GM18870 (cell line): ENCODE measurements at regions not wholly inside any gene's neighbourhood (a gene's known extent, or its start where the extent isn't known, plus 50 kb on each side); places are given as distances from the start of the nearest gene placed in this dataset.
"Not testable (repeated sequence)": the region's sequence is repeated elsewhere in the genome, so short reads cannot be mapped to it uniquely, and the experiment has no call there.

Experiments used
- ATAC-seq: cut with Tn5 transposase; IDR thresholded peaks from one replicate; pipeline ENCODE4 v1.9.1; 2021; ENCODE audit warnings: moderate library complexity; ENCODE audit not compliant: unreplicated experiment

DNA sequence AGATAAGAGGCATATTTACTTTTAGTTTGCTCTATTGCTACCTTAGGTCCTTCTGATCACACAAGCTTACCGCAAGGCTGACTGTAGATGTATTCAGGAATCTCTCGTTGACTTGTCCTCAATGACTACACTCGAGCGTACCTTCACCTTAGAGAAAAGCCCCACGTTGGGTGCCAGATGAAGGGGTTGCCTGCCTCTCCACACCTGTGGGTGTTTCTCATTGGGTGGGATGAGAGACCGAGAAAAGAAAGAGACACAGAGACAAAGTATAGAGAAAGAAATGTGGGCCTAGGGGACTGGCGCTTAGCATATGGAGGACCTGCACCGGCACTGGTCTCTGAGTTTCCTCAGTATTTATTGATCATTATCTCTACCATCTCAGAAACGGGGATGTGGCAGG, 51.8 kb downstream of the ASCL4 start:
- ATAC-seq, result no peak

DNA sequence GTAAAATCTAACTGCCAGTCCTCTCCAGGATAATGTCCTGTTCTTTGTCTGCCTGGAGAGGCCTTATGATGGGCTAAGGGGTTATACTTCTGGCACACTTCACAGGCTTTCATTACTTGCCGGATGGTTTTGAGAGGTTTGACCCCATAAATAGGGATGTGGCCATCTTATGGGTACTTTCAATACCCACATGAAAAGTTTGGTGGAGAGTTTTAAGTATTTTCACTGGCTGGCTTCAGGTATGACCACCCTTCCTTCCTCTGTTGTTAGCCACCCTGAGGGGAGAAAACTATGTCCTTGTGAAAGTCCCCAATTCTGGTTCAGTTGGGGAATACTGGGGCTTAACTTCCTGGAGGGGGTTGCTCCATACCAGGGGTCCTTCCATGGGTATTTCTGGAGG, 54.8 kb downstream of the ASCL4 start:
- ATAC-seq, result no peak

DNA sequence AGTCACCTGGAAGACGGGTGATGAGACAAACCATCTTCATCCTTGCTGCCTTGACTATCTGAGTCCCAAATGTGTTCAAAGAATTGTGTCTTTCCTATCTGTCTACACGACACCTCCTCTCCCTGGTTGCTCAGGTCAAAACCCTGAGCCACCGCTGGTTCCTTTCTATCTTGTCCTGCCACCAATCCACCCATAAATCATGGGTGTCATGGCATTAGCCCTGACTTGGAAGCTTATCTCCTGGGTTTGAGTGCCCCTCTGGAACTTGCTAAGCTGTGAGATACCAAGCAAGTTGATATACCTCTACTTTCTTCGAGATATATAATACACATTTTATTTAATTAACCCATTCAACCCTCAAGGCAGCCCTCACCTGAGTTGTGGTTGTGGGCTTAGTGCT, 57.9 kb downstream of the ASCL4 start:
- ATAC-seq, result no peak

DNA sequence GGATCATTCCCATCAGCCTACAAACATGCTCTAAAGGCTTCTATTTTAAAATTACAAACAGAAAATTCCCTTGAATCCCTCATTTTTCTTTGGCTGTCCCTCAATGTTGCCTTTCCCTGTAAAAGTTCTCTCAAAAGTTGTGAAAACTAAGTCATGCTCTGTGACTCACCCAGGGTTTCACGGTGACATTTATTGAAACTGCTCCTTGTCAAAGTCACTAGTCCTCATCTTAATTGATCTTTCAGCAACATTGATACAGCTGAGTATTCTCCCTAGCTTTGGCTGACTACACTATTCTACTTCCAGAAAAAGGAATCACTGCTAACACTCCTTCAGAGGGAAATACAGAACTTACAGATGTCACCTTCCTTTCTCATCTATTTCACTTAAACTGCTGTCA, 65.7 kb downstream of the ASCL4 start:
- ATAC-seq, result no peak

DNA sequence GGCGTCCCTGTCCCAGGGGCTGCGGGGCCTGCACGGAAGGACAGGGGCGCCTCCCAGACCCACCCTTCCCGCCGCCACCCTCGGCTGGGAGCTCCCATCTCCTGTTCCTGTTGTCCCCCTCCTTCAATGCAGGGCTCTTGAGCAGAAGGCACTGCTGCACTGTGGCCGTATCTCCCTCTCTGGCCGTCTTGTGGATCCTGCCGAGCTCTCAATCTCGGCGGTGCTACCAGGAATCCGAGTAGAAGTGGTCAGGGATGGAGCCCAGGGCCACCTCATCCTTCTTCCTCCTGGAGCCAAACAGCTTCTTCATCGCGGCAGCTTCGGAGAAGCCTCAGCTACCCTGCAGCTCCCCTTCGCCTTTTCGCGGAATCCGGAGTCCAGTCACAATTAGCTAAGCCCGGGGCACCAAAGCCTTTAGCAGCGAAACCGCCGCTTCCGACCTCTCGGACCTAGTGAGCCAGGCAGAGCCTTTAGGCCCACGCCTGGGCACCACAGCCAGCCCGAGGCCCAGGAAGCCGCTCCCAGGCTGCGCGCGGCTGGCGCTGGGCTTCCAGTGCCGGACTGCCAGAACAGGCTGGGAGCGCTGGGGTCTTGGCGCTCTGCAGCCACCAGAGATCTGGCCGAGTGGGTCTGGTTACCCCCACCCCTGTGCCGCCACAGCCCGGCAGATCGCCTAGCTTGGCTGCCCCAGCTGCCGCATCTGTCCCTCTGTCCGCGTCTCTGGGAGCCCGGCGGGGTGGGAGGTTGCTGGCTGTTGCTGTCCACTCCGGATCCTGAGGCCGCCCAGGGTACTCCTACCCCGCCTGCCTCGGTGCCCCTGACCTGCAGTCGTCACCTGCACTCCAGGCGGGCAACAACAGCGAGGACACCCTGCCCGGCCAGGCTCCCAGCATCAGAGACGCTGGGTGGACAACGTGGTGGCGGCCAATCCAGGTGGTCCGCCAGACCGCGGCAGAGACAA, 69.1 kb downstream of the ASCL4 start:
- ATAC-seq, result no peak

DNA sequence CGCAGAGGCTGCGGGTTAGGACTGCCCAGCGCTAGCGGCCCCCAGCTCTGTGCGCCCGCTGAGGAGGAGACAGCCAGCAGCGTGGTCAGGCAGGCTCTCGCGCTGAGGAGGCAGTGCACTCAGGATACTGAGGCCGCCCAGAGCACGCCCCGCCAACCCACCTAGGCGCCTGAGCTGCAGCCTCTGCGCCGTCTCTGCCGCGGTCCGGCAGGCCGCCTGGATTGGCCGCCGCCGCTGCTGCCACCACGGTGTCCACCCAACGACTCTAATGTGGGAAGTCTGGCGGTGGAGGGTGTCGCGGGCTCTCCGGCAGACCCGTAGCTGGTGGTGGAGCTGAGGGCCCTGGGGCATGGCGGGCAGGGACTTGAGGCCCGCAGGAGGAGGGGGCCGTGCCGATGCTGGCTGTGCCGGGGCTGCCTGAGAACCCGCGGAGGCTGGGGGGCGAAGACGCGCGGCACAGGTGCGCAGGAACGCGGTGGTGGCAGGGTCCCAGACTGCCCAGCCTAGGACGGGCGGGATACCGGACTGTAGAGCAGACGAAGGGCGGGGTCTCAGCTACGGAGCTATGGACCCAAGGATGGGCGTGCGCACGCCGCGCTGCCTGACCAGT, 69.9 kb downstream of the ASCL4 start:
- no peak for ATAC-seq

DNA sequence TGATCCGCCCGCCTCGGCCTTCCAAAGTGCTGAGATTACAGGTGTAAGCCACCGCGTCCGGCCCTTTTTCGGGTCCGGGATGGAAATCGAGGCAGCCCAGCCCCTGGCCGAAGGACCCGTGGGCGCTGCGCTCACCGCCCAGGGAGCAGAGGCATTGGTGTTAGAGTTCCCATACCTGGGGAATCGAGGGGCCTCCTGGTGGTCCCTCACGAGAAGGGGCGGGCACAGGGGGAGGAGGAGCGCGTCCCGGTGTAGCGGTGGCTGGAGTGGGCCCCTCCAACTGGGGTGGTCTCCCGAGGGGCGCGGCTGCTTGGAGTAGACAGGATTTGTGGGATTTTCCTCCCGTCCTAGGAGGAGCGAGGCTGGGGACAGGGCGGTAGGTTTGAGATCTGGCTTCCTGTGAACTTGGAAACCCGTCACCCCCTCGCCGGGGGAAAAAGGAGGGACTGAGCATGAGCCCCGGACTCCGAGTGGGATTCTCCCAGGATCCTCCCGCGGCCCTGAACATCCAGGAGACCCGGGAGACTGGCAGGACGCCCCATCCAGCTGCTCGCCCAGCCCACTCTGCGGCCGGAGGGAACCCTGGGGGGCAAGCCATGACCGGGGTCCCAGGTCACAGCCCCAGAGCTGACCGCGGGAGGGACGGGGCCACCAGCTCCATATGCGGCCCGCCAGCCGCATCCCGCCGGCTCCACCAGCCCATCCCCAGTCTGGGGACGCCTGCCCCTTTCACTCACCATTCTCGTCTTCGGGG, 70.9 kb downstream of the ASCL4 start:
- ATAC-seq, result no peak

DNA sequence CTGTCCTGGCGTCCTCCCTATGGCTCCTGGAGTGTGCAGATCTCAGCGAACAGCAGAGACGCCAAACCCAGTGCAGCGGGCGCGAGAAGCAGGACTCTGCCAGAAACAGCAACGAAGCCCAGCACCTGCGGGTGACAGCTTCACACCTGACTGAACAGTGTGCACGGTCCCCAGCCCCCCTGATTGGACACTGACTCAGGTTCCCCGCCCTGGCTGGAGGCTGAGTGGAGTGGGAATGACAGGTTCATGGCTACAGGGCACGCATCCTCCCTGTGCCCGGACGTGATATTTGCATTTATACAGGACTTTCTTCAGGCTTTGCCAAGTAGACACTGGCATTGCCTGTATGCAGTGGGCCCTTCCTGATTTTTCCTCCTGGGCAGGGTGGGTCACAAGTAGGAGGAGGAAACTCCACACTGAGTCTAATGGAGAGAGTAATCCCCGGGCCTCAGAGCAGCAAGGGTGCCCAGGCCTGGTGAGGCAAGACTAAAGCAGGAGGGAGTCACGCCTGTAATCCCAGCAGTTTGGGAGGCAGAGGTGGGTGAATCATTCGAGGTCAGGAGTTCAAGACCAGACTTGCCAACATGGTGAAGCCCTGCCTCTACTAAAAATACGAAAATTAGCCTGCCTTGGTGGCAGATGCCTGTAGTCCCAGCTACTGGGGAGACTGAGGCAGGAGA, 71.6 kb downstream of the ASCL4 start:
- no peak for ATAC-seq

DNA sequence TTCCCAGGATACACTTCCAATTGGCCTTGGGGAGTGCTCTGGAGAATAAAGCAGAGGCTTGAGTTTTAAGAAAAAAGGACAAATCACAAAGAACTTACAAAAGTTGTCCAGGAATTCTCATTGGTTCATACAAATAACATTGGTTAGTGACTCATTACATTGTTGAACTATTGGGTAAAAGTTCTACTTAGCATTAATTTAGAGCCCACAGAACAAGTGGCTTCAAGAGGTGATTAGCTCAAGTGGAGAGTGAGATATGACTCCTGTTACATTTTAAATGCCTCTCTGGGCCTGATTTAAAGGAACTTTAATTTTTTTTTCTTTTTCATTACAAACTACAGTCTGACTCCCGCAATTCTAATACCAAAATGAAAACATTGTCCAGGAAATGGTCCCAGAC, 72.9 kb downstream of the ASCL4 start:
- ATAC-seq, result no peak

DNA sequence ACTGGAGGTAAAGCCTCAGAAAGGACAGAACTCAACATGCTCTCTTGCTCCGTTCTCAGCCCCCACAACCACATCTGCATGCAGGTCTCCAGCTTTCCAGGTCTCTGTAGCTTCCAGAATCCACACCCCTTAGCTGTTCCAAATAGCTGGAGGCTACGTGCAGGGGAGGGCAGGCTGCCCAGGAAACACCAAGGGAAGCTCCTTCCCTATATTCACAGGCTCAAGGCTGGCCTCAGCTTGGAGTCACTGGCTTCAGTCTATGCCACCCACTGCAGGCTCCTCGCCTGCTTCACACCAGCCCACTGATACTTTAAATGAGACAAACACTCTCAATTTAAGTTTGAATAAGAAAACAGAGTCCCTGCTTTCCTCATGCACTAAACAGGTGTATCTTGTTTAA, 73.3 kb downstream of the ASCL4 start:
- no peak for ATAC-seq

DNA sequence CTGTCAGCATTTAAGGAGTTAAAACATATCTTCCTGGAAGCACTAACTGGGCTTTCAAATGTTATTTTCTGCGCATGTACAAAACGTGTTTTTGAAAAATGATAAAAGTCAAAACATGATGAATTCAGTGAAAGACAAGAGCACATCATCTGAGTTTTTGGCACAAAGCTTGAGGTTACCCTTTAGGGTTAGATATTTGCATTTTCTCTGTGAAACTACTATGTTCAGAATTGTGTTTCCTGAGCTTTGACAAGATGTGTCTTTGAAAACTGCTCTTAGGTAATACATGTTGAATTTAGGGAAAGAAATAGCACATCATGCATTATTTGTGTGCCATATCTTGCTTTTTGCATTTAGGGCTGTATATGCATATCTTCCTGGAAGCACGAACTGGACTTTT, 79.0 kb downstream of the ASCL4 start:
- ATAC-seq, result no peak

DNA sequence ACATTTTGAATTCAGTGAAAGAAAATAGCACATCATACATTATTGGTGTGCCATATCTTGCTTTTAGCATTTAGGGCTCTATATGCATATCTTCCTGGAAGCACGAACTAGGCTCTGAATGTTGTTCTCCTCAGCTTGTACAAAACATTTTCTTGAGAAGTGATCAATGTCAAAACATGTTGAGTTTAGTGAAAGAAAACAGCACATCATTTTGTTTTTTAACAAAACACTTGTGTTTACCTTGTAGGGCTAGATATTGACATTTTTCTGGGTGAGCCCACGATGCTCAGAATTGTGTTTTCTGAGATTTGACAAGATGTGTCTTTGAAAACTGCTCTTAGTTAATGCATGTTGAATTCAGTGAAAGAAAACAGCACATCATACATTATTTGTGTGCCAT, 81.0 kb downstream of the ASCL4 start:
- no peak for ATAC-seq

DNA sequence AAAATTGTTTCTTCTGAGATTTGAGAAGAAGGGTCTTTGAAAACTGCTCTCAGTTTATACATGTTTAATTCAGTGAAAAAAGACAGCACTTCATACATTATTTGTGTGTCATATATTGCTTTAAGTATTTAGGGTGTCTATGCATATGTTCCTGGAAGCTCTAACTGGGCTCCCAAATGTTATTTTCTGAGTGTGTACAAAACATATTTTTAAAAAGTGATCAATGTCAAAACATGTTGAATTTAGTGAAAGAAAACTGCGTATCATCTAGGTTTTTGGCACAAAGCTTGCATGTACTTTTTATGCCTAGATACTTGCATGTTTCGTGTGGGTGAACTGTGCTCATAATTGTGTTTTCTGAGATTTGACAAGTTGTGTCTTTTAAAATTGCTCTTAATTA, 81.6 kb downstream of the ASCL4 start:
- ATAC-seq, result no peak

DNA sequence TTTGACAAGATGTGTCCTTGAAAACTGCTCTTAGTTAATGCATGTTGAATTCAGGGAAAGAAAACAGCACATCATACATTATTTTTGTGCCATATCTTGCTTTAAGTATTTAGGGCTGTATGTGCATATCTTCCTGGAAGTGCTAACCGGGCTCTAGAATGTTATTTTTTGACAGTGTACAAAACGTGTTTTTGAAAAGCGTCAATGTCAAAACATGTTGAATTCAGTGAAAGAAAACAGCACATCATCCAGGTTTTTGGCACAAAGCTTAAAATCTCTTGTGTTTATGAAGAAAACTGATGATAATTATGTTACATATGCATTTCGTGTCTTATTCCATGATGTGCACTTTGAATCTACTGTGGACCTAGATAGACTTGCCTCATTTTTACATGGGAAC, 82.7 kb downstream of the ASCL4 start:
- ATAC-seq, result no peak

DNA sequence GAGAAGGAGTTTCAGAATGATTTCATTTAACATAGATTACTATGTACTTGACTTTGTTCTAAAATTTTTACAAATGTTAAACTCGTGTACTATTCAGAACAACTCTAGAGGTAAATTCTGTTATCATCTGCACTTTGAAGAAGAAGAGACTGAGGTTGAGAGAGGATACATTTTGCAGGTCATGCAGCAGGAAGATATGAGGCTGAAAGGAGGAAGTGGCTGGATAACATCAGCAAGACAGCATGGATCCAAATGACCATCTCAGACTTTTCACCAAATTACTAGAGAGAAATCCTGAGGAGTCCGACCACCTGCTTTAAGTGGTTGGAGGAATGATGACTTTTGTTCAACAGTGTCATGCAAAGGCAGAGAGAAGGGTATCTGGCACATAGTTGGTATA, 84.9 kb downstream of the ASCL4 start:
- ATAC-seq, result no peak

DNA sequence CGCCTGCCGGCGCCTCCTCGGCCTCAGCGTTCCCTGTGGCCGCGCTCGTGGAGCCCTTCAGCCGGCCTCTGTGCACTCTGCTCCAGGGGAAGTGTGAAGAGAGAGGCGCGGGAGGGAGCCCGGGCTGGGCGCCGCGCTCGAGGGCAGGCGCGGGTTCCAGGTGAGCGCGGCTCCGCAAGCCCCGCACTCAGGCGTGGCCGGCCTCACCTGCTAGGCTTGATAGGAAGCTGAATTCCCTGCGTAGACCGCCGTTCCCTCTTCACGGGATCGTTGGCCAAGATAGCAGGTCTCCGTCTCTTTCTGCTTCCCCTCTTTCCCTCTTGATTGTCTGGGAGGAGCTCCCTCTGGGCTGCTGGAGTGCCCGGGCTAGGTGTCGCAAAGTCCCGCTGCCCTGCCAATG, 89.7 kb downstream of the ASCL4 start:
- ATAC-seq, result no peak

DNA sequence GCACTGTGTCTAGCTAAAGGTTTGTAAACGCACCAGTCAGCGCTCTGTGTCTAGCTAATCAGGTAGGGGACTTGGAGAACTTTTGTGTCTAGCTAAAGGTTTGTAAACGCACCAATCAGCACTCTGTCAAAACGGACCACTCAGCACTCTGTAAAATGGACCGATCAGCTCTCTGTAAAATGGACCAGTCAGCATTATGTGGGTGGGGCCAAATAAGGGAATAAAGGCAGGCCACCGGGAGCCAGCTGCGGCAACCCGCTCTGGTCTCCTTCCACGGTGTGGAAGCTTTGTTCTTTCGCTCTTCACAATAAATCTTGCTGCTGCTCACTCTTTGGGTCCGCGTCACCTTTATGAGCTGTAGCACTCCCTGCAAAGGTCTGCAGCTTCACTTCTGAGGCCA, 90.2 kb downstream of the ASCL4 start:
- not testable (repeated sequence) for ATAC-seq

DNA sequence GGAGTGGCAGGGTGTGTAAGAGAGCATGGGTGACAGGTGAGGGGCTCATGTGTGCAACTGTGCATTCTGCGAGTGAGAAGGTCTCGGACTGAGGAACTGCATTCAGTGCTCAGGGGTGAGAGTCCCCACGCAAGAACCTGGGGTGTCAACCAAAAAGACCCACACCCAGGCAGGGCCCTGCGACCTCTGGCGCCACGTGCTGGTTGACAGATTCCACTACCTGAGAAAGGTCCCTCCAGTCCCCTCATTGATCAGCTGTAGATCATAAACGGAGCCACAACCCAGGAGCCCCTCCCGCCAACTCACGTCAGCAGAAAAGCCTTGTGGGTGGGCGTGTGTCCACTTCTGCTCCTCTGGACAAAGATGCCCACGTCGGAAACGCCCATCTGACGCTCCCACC, 98.7 kb downstream of the ASCL4 start:
- no peak for ATAC-seq

DNA sequence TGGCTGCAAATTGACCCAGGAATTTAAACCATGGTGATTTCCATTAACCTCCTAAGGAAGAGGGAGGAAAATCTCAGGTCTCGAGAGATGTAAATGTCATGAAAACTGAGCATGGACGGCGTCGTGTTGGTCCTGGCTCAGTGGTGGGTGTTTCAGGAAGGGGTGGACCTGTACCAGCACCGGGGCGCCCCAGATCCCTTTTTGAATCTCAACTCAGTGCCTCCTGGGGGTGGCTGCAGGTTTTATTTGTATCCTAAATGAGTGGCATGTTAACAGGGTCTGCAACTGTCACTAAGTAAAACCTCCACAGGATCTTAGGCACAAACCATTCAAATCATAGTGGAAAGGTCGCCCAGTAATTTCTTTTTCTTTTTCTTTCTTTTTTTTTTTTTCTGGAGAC, 101.3 kb downstream of the ASCL4 start:
- ATAC-seq, result no peak

DNA sequence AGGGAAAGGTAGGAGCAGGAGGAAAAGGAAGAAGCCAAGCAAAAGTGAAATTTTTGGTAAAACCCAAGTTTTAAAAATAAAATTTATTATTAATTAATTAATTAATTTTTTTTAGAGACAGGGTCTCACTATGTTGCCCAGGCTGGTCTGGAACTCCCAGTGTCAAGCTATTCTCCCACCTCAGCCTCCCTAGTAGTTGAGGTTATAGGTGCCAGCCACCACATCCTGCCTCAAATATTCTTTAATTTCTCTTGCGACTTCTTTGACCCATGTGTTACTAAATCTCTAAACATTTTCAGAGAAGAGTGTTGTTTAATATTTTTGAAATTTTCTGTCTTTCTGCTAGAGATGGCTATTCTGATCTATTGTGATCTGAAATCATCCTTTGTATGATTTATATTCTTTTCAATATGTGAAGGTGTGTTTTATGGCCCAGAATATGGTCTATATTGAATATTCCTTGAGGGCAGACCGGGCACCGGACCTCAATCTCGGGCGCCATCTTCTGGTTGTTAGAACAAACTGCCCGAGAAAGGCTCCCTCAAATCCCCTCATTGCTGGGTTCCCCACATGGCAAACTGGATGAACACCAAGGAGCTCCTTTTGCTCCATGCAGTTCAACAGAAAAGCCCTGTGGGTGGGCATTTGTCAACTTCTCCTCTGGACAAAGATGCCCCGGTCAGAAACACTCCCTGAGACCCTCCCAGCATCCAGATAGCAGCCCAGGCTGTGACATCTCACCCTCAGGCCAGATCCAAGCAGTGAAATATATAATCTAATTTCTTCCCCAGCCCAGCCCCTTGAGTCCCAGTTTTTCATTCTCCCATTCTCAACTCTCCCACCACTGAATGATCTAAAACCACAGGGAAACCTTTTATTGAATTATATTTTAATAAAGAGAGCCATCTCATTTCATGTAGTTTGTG, 110.5 kb downstream of the ASCL4 start:
- ATAC-seq, result no peak
